ENCODE measurements at regions not wholly inside any gene's neighbourhood (a gene's known extent, or its start where the extent isn't known, plus 50 kb on each side); places are given as distances from the start of the nearest gene placed in this dataset.

- intact Hi-C loops (cut with micrococcal nuclease): no loop called here
- no peaks in the 10 kb centered on the region for H3K36me3 ChIP-seq
- H3K4me3 ChIP-seq: no peak overlapping the region
- H3K27me3 ChIP-seq (ENCODE audit: low read depth): peaks cover 67% of the 10 kb centered on the region
- no peak for DNase-seq
- no peaks in the 10 kb centered on the region for H3K4me1 ChIP-seq
- no peak for TF ChIP-seq CTCF (IDR thresholded peaks at IDR 0.05; ENCODE audit: borderline replicate concordance)
- peaks cover 13% of the 10 kb centered on the region for H3K9me3 ChIP-seq (replicated peaks)
- H3K27ac ChIP-seq (replicated peaks): no peak overlapping the region
Measured at GRCh38 chr13:111503376-111503775, 182.9 kb downstream of the TEX29 start.

DNA sequence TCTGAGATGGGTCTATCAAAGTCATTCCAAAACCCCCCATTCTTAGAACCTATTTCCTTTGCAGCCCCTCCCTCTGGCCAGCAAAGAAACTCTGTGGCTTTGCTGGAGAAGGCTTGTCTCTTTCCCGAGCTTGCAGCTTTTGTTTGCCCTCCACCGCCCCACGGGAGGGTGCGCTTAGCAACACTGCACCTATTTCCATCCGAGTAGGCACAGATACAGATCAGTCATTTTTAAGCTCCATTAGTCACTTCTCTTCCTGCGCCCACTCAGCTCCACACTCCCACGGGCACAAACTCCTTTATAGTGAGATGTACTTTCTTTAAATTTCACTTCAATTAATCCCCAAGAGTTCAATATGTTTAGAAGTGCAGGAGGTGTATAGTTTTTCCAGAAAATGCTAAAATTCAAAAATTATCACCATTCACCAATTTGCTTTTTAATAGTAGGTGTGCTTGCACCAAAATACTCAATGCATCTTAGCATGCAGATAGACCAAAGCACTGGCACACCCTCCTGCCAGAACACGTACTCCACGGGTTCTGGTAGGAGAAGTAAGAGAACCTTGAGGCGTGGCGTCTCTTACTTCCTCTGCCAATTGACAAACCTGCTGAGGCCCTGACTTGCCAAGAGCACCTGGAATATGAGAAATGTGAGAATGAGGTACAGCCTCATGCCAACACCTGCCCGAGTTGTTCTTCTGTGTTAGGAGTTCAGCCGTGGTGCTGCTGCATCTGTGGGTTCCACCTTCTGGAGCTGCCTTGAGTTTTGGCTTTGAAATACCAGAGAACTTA, 183.7 kb downstream of the TEX29 start:
- Histone ChIP-seq H3K27me3 (ENCODE audit: low read depth) (peaks cover 74% of the 10 kb centered on the region), H3K4me3 (no peak overlapping the region), H3K4me1 (no peaks in the 10 kb centered on the region), H3K27ac (replicated peaks) (no peak overlapping the region), H3K36me3 (no peaks in the 10 kb centered on the region), H3K9me3 (replicated peaks) (peaks cover 13% of the 10 kb centered on the region)
- intact Hi-C loops (cut with micrococcal nuclease): no loop called here
- DNase-seq: no peak
- TF ChIP-seq CTCF (IDR thresholded peaks at IDR 0.05; ENCODE audit: borderline replicate concordance): no peak

GRCh38 chr13:111505175-111505777, 184.8 kb downstream of the TEX29 start:
- H3K36me3 ChIP-seq: no peaks in the 10 kb centered on the region
- TF ChIP-seq CTCF (IDR thresholded peaks at IDR 0.05; ENCODE audit: borderline replicate concordance): peak; percentile 47
- peaks cover 84% of the 10 kb centered on the region for H3K27me3 ChIP-seq (ENCODE audit: low read depth)
- intact Hi-C loops (cut with micrococcal nuclease): no loop called here
- no peak overlapping the region for H3K27ac ChIP-seq (replicated peaks)
- no peak overlapping the region for H3K4me3 ChIP-seq
- H3K4me1 ChIP-seq: no peaks in the 10 kb centered on the region
- H3K9me3 ChIP-seq (replicated peaks): peaks cover 8% of the 10 kb centered on the region
- no peak for DNase-seq

GRCh38 chr13:111506125-111506524, 185.7 kb downstream of the TEX29 start:
- intact Hi-C loops (cut with micrococcal nuclease): no loop called here
- Histone ChIP-seq H3K4me3 (no peak overlapping the region), H3K27ac (replicated peaks) (no peak overlapping the region), H3K4me1 (no peaks in the 10 kb centered on the region), H3K27me3 (ENCODE audit: low read depth) (peaks cover 91% of the 10 kb centered on the region), H3K36me3 (no peaks in the 10 kb centered on the region), H3K9me3 (replicated peaks) (peaks cover 8% of the 10 kb centered on the region)
- TF ChIP-seq CTCF (IDR thresholded peaks at IDR 0.05; ENCODE audit: borderline replicate concordance): no peak
- DNase-seq: no peak

- intact Hi-C loops (cut with micrococcal nuclease): no loop called here
- DNase-seq: no peak
- peaks cover 88% of the 10 kb centered on the region for H3K27me3 ChIP-seq (ENCODE audit: low read depth)
- no peaks in the 10 kb centered on the region for H3K36me3 ChIP-seq
- TF ChIP-seq CTCF (IDR thresholded peaks at IDR 0.05; ENCODE audit: borderline replicate concordance): no peak
- H3K27ac ChIP-seq (replicated peaks): no peak overlapping the region
- no peaks in the 10 kb centered on the region for H3K4me1 ChIP-seq
- peaks cover 4% of the 10 kb centered on the region for H3K9me3 ChIP-seq (replicated peaks)
- H3K4me3 ChIP-seq: no peak overlapping the region
Measured at GRCh38 chr13:111506621-111507020, 186.2 kb downstream of the TEX29 start.
